ENCODE measurements at regions not wholly inside any gene's neighbourhood (a gene's known extent, or its start where the extent isn't known, plus 50 kb on each side); places are given as distances from the start of the nearest gene placed in this dataset.

DNA sequence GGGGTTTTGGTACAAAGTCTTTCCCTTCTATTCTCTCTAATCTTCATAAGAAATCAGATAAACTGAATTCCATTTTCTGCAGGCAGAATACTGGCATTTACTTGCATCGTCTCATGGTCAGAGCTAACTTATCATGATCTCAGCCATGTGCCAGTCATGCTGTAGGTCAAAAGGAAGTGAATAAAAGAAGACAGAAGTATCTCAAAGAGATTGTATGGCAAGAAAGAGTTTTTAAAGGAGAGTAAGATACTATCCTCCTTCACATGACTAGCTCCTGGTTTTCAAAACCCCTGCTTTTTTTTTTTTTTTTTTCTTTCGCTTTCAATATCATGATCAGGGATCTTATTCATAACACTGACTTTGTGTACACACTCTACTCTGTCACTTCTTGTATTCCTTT lies 398.3 kb downstream of the C6orf118 start:
- no peak for DNase-seq

DNA sequence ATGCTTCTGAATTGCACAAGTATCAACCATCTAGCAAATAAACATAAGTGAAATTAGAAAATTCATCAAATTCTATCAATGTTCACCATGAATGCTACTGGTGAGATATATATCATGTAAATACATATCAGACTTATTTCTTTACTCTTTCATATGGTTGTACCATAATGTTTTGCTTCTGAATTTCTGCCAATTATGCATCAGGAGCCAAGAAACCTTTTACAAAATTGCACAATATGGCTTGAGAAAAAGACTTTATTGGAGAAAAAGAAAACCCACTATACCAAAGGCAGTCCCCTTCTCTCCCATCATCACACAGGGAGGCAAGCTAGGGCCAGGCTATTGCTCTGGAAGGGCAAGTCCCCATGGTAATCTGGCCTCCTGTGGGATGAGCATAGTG lies 402.6 kb downstream of the C6orf118 start:
- no peak for DNase-seq

DNA sequence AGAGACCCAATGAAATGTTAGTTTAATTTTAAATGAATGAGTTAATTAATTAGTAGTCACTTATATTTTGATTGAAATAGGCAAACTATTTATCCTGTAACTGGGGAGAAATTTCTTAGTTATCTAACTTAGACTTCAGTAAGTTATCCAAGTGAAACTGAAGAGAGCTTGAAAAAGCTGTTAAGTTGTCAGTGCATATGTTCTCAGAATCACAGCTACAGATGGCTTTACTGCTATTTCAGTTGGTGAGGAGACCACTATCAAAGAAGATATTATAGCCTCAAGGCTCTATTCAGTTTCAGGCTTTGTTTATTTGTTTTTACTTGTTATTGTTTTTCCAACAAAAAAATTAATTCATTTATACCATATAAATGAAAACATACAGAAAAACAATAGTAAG lies 404.1 kb downstream of the C6orf118 start:
- DNase-seq: no peak

DNA sequence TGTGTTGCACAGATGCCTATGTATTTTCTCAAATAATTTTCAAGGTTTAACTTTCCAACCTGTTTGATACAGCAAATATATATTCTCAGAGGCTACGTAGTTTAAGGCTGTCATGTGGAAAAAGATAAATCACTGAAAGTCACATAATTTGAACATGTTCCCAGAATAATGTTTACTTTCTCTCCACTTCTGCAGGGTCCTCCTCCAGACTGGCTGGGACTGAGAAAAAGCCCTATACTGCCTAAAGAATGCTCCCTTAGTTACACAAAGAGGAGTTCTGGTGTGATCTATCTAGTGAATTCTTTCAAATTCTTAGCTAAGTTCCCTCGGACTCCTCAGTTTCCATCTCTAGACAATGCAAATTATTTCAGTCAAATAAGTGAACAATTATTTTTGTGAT lies 411.0 kb downstream of the C6orf118 start:
- DNase-seq: no peak

GRCh38 chr6:164897523-164898235 lies 411.7 kb downstream of the C6orf118 start:
- DNase-seq: no peak

- no peak for DNase-seq
These were observed 419.4 kb downstream of the C6orf118 start for GRCh38 chr6:164889980-164890379.

DNA sequence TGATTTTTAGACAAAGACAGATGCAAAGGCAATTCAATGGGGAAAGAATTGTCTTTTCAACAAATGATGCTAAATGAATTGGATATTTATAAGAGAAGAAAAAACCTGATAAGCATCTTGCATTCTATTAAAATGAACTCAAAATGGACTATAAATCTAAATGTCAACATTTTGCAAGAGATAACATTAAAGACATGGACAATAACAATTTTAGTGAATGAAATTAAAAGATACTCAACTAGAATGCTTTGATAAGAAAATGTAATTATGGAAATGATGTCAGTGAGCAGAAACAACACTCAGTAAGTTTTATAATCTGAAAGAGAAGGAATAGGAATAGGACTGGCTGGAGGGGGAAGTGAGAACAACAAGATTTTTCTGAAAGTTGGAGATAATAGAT lies 421.7 kb downstream of the C6orf118 start:
- no peak for DNase-seq

DNA sequence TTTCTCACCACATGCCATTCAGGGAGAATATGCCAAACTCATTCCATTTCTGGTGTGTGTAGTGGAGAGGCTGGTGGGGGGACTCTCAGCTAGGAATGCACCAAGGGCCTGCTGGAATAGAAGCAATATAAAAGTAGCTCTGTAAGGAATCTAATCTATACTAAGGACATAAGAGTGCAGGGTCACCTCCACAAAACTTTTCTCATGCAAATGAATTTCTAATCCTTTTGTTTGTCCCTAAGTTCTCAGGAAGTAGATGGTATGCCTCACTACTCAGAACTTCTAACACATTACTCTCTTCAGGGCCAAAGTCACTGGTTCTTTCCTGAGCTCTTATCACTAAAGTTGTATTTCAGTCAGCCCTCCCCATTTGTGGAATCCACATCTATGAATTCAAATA lies 427.2 kb downstream of the C6orf118 start:
- DNase-seq: no peak

DNA sequence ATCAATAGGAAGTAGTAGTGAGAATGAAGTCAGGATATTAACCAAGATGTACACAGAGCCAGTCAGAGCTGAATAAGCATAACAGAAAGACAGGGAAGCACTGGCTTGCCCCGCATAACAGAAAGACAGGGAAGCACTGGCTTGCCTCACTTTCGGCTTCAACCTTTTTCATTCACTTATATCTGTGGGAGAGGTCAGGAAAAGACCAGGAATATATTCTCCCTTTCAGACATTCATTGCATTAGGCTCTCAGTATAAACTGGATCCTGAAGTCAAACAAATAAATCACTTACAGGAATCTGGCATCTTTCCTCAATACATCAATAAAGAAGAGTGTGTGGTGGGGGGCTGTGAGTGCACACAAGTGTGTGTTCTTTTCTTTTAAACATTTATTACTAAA lies 437.6 kb downstream of the C6orf118 start:
- DNase-seq: no peak

DNA sequence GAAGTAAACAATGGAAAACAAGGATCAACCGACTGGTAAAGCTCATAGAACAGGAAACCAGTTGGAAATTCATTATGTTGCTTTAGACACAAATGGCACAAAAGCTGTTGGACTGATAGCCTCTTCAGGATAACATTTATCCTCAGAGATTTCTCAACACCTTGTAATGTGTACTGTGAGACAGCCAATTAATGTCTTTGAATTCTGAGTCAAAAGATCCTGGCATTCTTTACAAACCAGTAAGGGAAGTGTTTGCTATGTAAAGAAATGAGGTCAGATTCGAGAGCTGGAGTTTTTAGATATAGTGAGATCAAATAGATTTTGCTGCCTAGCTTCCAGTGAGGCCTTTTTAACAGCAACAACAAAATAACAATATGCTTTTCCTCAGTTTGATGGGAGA lies 439.2 kb downstream of the C6orf118 start:
- no peak for DNase-seq

GRCh38 chr6:164861967-164862366 lies 447.4 kb downstream of the C6orf118 start:
- no peak for DNase-seq

DNA sequence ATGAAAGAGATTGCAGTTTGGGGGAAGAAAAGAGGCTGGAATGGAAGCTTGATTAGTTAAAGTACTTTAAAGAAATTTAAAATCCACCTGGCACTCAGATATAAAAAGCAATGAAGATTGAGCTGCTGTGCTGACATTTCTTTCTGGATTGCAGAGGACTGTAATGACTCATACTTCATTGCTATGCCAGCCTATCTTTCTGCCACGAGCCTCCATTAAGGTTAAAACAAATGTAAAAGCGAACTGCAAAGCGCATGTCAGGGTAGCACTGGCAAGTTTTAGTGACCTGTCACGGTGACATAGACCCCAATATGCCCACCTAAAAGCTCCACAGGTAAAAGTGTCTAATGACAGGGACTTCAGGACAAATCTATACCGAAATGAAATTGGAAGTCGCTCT lies 449.6 kb downstream of the C6orf118 start:
- DNase-seq: no peak

DNA sequence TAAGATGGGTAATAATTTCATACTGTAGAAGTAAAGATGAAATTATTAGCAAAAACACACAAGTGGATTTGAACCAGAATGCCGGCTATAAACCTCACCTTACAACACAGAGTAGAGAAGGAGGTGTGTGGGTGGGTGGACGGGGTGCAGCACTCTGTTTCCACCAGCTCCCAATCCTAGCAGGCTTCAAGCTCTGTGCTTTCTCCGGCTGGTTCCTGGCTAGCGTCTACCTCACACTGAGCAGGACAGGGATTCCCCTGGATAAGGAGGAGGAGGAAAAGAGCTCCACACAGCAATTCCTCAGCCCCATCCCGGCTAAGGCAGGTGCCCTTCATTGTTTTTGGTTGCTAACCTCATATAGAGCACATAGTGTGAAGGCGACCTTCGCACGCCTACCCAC lies 453.3 kb downstream of the C6orf118 start:
- DNase-seq: no peak

DNA sequence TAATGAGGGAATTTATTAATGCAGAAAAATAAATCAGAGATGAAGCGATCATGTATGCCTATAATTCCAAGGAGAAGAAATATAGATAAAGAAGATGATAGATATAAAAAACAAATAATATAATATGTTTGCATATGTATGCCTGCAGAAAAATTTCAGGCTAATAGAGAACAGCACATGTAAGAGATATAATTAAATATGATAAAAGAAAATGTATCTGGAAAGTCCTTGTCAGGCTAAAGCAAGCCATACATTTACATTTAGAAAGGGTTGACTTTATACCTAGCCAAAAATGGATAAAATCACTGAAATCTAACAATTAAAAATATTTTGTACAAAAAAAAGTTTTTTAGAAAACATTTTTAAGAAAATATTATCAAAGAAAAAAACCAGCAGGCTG lies 454.1 kb downstream of the C6orf118 start:
- no peak for DNase-seq

- no peak for DNase-seq
These were observed 454.9 kb downstream of the C6orf118 start for GRCh38 chr6:164854526-164854925.

DNA sequence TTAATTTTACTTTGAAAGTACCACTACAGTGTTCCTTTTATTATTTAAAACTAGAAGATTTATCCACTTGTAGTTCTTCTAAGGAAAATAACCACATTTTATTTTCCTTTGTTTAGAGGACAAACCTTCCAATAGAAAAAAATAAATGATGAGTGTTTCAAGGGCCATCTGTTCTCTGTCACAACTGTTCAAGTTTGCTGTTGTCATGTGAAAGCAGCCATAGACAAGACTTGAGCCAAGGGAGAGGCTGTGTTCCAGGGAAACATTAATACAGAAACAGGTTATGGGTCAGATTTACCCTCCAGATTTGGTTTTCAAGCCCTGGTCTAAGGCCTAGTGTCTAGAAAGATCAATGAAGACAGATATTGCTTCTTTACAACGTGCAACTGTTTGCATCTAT lies 463.6 kb downstream of the C6orf118 start:
- DNase-seq: no peak

DNA sequence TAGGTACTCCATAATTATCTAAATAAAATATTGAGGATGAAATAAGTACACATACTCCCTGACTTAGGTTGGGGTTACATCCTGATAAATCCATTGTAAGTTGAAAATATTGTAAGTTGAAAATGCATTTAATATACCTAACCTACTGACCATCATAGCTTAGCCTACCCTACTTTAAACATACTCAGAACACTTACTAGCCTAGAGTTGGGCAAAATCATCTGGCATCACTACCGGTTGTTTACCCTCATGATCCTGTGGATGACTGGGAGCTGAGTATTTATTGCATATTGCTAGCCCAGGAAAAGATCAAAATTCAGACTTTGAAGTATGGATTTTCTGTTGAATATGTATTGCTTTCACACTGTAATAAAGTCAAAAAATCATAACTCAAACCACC lies 467.3 kb downstream of the C6orf118 start:
- no peak for DNase-seq

DNA sequence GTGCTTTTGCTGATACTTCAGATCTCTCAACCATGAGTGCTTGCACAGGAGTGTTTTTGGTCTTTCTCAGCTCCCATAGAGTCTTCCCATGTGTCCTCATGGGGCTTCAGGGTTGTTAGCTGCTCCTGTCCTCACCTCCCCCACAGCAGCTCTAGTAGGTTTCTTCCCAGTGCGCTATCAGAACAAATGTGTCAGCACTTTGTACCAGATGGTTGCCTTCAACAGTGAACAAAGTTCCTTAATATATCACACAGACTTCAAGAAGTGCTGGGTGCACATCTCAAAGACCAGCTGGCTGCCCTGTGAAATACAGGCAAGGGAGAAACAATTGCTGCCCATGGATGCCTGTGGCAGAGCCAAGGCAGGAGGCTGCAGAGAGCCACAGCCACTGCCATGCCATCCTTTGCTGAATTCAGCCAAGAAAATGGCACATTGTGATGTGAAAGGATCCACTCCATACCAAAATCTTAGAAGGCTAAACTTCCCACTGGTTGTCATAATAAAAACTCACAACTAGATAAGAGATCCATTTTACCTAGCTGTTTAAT lies 471.3 kb downstream of the C6orf118 start:
- no peak for DNase-seq

DNA sequence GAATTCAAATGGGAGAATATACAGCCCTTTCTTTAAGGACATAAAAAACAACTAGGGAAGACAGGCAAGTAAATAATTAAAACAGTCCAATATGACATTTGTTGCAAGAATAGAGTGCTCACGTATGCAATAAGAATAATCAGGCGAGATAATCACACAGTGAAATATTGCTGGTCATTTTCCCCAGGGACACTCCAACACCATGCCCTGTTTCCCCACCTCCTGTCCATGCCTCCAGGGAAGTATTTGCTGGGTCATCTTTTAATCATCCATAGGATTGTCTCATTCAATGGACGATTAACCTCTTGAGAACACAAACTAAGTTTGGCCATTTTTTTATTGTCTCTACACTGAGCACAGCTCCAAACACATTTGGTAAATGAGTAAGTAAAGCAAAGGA lies 472.9 kb downstream of the C6orf118 start:
- no peak for DNase-seq

- no peak for DNase-seq
These were observed 477.0 kb downstream of the C6orf118 start for GRCh38 chr6:164832410-164832809.

DNA sequence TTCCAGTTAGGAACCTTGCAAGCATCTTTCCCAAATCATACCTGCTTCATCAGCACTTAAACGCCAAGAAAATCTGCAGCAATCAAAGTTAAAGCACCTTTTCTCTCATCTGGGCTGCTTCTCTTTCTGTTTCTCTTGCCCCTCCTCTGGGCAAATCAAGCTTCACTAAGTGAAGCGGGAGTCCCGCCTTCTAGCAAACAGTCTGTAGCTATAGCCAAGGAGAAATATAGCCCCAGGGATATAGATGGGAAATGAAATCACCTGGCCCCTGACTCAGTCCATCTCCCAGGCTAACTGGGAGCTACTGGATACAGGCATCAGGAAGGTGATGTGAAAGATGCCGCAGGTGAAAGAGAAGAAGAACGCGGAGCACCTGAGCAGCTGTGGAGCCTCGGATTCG lies 481.9 kb downstream of the C6orf118 start:
- no peak for DNase-seq

- DNase-seq: no peak
These were observed 482.5 kb downstream of the C6orf118 start for GRCh38 chr6:164826831-164827468.

- DNase-seq: no peak
These were observed 484.0 kb downstream of the C6orf118 start for GRCh38 chr6:164825386-164825785.

GRCh38 chr6:164817662-164818061 lies 491.7 kb downstream of the C6orf118 start:
- no peak for DNase-seq

- DNase-seq: no peak
These were observed 496.7 kb downstream of the C6orf118 start for GRCh38 chr6:164812706-164813105.
